GM18517 (cell line): ENCODE measurements at regions not wholly inside any gene's neighbourhood (a gene's known extent, or its start where the extent isn't known, plus 50 kb on each side); places are given as distances from the start of the nearest gene placed in this dataset.

Experiments
- ATAC-seq: cut with Tn5 transposase; IDR thresholded peaks from one replicate; pipeline ENCODE4 v1.9.1; 2021; ENCODE audit warnings: mild to moderate bottlenecking, moderate library complexity; ENCODE audit not compliant: unreplicated experiment

DNA sequence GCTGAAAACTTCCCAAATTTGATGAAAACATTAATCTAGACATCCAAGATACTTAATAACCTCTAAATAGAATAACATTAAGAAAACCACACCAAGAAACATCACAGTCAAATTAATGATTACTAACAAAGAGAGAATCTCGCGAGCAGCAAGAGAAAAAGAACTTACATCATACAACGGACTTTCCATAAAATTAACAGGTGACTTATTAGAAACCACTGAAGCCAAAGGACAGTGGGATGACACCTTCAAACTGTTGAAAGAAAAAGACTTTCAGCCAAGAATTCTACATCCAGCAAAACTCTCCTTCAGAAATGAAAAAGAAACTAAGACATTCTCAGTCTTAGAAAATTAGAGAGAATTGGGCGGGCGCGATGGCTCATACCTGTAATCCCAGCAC is 232.0 kb downstream of the SNCA start:
- no peak for ATAC-seq

DNA sequence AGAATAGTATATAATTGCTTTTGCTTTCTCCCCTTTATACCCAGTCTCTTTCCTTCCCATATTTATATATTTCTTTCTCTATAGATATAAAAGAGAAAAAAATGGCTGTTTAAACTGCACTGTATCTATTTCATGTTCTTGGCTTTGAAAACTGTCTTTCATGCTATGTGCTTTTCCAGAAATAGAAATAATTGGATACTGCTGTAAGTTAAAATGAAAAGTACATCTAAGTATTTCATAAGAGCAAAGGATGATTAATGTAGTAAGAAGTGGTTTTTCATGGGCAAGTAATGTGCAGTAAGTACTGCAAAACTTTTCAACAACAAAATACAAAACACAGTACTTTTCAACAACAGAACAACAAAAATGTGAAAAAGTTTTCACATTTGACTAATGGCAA is 237.9 kb downstream of the SNCA start:
- ATAC-seq: no peak

DNA sequence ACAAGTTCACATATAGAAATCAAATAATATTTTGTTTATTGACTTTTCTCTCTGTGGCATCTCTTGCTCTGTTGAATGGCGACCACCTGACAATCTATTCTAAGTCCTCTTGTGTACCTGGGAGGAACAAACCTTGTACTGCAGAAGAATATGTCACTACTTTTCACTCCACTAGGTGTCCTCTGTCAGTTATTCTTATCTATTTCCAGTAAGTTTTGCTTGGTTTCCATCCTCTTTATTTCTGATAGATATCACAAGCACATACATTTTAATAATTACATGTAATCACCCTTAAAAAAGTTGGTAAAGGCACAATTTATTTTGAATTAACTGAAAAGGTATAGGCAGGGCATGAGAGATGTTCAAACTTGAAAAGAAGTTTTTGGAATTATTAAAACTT is 238.4 kb downstream of the SNCA start:
- no peak for ATAC-seq

DNA sequence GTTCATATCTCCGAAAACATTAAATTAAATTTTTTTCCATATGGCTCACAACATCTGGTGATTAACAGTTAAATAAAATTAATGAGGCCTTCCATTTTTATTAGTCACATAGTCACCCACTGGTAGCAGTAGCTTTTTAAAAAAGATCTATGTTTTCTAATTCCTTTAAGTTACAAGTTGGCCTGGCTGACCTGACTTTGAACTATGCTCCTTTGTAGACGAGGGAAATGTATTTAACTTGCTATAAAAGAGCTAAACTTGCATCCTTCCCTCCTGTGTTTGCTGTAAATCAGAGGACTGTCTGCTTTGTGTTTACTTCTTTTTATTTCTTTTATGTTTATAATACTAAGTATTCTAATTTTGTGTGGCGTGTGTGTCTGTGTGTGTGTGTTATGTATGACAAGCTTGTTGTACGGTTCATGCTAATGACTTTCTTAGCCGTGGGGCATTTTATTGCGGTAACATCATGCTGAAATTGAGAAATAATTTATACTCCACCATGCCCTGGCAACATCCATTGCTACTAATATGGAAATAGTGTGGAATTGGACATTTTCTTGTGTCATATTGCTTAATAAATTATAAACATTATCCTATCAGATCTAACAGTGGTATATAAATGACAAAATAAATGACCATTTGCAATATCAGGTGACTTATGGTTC is 241.7 kb downstream of the SNCA start:
- no peak for ATAC-seq

DNA sequence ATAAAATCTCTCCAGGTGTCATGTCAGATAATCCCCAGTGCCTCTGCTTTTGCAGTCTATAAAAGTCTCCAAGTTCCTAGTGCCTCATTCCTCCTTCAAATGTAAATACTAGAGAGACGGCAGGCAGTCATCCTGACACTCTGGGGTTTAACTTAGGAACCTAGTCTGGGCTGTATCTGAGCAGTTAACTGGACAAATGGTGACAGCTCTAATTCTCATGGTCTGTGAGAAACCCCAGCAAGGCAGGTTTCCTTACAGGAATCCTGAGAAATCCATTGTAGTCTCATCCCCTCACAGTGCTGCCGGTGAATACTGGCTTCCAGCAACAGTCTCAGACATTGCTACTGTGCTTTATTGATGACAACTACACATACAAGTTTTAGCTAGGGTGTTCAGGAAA is 246.8 kb downstream of the SNCA start:
- no peak for ATAC-seq

DNA sequence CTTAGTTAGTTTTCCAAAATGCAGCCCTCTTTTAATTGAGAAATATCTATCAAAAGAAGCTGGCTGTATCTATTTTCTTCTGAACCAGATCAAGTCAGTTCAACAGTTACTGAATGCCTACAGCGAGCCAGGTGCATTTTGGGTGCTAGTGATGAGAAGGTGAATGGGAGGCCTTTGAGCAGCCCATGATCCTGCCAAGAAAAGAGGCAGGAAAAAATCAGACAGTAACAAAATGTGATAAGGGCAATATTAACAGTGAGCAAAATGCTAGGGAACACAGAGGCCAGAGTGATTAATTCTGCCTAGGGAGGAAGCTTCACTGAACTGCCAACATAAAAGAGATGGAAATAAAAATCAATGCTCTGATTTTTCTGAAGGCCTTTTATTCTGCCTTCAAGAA is 248.5 kb downstream of the SNCA start:
- ATAC-seq: no peak

DNA sequence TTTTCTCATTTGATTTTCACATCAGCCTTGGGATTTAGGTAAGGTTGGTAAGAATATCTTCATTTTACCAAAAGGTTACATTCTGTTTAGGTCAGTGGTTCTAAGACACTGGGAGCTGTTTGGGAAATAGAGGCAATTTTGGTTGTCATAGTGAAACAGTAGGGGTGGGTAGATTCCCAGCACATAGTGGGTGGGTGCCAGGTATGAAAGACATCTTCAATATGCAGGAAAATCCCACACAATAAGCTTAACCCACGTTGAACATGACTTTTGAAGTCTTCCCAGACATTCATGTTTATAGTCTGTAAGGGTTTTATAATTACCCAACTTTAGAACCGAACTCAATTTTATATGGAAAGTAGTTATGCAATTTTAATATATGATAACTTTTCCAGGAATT is 249.6 kb downstream of the SNCA start:
- no peak for ATAC-seq

DNA sequence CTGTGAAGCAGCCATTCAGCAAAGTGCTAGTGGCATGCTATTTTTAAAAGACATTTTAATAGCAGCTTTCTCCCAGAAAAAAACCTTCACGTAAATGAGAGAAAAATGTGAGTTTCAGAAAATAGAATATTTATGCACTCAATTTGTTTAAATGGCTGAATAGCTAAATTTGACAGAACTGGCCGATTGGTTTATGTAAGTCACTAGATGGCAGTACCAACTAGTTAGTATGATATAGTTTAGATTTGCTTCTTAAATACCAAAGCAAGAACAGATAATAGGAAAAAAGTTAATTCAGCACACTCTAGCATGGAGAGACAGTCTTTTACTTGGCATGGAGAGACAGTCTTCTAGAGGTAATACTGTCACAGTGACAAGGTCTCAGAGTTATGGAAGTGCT is 250.1 kb downstream of the SNCA start:
- ATAC-seq: no peak

DNA sequence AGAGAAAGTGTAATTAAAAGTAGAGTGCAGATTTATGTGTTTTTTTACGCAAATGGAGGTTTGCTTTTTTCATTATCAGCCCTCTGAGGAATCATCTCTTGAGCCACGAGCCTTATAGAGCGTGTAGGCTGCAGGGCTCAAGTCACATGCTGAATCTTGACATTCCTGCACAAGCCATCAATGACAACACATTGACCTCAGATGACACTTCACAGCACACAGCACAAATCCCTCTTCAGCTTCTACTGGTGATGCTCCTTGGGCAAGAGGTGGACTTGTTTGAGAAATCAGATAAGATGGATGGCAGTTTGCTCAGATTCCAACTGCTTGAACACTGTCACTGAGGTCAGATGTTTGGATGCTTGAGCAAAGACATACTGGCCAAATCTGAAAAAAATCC is 250.6 kb downstream of the SNCA start:
- ATAC-seq: no peak

DNA sequence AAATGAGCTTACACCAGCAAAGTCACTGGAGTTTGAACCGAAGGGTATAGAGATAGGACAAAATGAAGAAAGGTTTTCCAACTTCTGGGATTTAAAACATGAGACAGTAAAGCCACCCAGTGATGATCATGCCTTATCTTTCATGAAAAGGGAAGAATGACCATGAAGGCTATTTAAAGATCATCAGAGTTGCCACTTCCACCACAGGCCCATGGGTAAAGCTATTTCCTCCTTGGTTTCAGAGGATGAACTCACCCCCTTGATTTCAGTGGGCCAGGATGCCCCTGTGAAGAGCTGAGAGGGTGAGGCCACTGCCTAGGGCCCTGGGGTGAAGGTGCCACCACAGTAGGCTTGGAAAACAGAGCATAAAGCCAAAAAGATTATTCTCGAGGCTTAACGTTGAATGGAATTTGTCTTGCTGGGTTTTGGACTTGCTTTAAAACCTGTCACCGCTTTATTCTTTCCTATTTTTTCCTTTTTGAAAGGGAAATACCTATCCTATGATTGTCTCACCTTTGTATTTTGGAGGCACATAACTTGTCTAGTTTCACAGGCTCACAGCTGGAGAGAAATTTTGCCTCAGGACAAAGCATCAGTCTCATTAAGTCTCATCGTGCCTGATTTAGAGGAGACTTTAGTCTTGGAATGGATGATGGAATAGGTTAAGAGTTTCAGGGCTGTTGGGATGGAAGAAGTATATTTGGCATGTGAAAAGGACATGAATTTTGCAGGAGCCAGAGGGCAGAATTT is 254.0 kb downstream of the SNCA start:
- ATAC-seq: no peak

DNA sequence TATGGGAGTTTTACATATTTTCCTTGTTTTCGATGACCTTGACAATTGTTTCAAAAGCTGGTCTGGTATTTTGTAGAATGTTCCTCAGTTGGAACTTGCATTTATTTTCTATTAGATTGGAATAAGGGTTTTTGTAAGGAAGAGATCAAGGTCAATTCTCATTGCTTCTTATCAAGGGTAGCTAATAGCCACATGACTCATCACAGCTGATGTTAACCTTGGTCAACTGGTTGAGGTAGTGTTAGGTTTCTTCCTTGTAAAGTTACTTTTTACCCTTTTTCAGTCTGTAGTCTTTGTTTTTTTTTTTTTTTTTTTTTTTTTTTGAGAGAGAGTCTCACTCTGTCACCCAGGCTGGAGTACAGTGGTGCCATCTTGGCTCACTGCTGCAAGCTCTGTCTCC is 257.2 kb downstream of the SNCA start:
- no peak for ATAC-seq

DNA sequence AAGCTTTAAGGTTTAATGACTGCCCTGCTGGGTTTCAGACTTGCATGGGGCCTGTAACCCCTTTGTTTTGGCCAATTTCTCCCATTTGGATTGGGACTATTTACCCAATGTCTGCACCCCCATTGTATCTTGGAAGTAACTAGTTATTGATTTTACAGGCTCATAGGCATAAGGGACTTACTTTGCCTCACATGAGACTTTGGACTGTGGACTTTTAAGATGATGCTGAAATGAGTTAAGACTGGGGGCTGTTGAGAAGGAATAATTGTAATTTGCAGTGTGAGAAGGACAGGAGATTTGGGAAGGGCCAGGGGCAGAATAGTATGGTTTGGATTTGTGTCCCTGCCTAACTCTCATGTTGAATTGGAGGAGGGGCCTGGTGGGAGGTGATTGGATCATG is 260.7 kb downstream of the SNCA start:
- ATAC-seq: no peak

DNA sequence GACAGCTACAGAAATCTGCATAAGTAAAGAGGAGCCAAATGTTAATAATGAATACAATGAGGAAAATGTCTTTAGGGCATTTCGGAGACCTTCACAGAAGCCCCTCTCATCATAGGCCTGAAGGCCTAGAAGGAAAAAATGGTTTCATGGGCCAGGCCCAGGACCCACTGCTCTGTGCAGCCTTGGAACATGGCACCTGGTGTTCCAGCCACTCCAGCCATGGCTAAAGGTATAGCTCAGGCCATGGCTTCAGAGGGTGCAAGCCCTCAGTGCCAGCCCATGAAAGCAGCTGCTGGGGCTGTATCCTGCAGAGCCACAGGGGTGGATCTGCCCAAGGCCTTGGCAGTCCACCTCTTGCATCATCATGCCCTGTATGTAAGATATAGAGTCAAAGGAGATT is 261.1 kb downstream of the SNCA start:
- ATAC-seq: no peak

DNA sequence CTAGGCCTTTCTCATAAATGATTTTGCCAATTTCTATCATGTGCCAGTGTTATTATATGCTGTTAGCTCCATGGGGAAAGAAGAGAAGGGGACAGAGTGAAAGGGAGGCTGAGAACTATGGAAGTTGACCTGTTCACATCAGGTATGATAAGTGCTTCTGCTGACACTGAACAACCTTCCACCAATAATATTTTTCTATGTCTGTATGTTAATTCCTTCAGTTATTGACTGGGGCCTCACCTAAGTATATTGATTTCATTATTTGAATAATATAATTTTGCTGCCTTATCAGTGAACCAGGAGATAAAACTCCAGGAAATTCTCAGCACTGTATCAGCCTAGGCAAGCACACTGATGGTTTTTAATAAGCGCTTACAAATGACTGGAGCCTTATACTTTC is 262.8 kb downstream of the SNCA start:
- ATAC-seq: no peak

DNA sequence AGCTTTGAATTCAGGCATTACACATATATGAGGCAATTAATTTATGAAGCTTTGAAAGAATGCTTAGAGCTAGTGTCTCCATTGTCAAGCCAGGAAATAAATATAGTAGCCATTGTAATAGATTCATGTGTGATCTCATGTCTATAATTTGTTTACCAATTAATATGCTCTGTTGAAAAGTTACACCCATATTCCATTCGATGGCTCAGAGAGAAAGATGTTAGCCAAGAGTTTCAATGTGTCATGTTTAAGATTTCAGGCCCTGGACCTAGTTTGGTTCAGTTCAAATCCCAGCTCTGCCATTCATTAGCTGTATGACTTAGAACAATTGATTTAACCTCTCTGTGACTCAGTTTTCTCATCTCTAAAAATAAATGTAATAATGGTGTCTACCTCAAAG is 263.3 kb downstream of the SNCA start:
- no peak for ATAC-seq

DNA sequence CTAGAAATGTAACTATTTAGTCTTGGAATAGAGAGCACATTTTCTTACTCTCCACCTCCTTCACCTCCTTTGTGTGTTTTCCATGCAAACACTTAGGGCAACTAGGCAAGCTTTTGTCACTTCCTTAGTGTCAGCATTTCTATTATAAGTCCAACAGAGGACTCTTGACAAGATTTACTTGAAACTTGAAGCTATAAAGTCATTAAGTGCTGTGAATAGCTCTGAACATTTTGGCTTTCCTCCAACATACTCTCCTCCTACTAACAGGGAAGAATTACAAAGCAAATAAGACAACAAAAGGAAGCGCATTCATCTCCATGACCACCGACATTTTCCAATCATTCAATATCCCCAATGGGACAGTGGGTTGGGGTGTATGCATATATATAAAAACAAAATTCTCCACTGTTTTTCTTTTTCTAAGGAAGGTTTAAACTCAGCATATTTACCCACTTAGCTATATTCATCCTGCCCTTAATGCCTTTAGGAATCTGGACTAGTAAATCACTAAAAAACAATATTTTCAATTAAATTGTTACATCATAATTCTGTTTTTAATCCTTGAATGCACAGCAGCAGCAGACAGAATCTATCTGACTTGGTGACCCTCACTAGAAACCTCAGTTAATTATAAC is 264.6 kb downstream of the SNCA start:
- ATAC-seq: no peak

DNA sequence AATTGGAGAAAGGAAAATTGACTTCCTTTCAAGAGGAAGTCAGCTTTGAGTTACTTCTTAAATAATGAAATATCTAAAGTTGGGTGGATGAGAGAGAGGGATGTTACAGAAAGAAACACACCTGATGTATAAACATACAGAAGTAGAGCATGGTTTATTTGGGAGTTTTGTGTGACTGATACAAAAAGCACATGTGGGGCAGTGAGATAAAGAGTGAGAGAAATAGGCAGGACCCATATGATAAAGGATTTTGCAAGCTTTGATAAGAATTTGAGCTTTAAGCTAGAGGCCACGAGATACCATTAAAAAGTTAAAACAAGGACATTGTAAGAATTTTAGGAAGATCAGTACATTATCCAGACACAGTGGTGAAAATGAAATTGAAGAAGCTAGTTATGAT is 263.3 kb upstream of the GPRIN3 start:
- ATAC-seq: no peak

DNA sequence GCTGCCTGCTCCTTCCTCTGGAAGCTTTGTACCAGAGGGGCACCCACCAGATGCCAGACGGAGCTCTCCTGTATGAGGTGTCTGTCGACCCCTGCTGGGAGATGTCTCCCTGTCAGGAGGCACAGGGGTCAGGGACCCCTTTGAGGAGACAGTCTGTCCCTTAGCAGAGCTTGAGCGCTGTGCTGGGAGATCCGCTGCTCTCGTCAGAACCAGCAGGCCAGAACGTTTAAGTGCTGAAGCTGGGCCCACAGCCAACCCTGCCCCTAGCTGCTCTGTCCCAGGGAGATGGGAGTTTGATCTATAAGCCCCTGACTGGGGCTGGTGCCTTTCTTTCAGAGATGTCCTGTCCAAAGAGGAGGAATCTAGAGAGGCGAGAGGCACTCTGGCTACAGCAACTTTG is 260.3 kb upstream of the GPRIN3 start:
- ATAC-seq: no peak

DNA sequence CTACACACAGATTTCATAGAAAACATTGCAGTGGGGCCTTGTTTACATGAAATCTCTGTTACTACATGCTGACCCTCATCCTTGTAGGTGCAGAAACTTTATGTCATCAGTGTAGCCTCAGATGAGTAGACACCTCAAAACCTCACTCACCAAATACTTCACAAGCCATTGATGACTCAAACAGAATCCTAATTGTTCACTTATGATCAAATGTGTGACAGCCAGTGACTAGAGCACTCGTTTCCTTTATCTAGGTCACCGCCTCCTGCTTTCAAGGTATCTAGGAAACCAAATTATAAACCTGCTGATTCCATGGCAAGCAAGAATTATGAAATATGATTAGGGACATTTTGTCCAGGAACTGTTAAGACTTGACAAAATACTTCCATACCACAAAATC is 255.8 kb upstream of the GPRIN3 start:
- ATAC-seq: no peak

DNA sequence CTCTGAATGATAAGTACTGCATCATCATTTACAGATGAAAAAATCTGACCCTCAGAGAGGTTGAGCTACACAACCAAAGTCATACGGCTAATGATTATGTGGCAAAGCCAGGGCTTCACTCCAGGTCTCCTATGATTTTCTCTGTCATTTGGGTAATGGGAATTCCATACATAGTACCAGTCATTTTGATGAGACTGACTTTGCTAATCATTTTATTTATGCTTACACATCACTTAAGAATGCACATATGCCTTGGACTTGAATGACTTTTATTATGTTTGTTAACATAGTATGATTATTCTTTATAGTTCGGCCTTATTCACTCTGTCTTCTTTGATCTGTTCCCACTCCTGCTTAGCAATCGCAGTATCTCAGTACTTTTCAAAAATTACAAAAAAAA is 255.1 kb upstream of the GPRIN3 start:
- no peak for ATAC-seq

DNA sequence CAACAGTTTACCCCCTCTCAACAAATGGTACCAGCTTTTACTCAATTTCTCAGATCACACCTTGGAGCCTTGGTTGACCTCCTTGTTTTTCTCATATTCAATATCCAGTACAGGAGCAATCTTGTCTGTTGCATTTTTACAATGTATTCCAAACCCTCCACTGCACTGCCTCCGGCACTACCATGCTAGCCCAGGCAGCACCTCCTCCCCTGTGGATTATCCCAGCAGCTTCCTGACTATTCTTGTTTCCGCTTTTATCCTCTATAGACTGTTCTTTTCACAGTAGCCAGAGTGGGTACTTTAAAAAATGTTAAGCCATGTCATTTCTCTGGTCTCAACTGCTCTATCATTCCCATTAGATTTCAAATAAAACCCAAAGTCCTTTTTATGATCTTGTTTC is 253.4 kb upstream of the GPRIN3 start:
- no peak for ATAC-seq

DNA sequence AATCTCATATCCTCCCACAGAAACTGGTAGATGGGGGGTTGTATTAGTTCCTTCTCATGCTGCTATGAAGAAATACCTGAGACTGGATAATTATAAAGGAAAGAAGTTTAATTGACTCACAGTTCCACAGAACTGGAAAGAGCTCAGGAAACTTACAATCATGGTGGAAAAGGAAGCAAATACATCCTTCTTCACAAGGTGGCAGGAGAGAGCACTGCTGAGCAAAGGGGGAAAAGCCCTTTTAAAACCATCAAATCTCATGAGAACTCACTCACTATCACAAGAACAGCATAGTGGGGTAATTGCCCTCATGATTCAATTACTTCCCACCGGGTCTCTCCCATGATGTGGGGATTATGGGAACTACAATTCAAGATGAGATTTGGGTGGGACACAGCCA is 250.5 kb upstream of the GPRIN3 start:
- no peak for ATAC-seq
